Tibial nerve (tissue), 4 donors: ENCODE measurements at regions not wholly inside any gene's neighbourhood (a gene's known extent, or its start where the extent isn't known, plus 50 kb on each side); places are given as distances from the start of the nearest gene placed in this dataset.
"Not testable (repeated sequence)": the region's sequence is repeated elsewhere in the genome, so short reads cannot be mapped to it uniquely, and the experiment has no call there.

ENCODE experiments used
- DNase-seq, 2 donors: peaks; one replicate each; pipeline ENCODE4 v3.0.0-alpha.2; 2019; ENCODE audit warnings: low spot score in 2 of 2
- H3K27ac ChIP-seq, 4 donors: fragments of 200-600 bp; sonication (generic) in 3 of 4; one replicate each; pipeline ENCODE4 v1.5.1; 2017 to 2019; ENCODE audit warnings: mild to moderate bottlenecking in 1 of 4
- H3K27me3 ChIP-seq, 2 donors: fragments of 200-600 bp; sonication (generic) in 1 of 2; one replicate each; pipeline versions ENCODE4 v1.5.1 to v1.6.0; 2017 to 2019
- H3K36me3 ChIP-seq, 3 donors: fragments of 200-600 bp; sonication (generic); one replicate each; pipeline ENCODE4 v1.5.1; 2018 to 2019
- H3K4me1 ChIP-seq, 4 donors: fragments of 200-600 bp; sonication (generic) in 3 of 4; one replicate each; pipeline ENCODE4 v1.5.1; 2017 to 2019
- H3K4me3 ChIP-seq, 4 donors: fragments of 200-600 bp; sonication (generic) in 3 of 4; one replicate each; pipeline ENCODE4 v1.5.1; 2017 to 2019; ENCODE audit warnings: mild to moderate bottlenecking in 1 of 4, moderate library complexity in 1 of 4
- H3K9me3 ChIP-seq, 4 donors: fragments of 200-600 bp; sonication (generic) in 3 of 4; one replicate each; pipeline ENCODE4 v1.5.1; 2017 to 2019
- EP300 ChIP-seq, 2 donors: sonication (generic); formaldehyde crosslinking; IDR thresholded peaks; one replicate each; pipeline ENCODE4 v1.6.1; 2017; ENCODE audit warnings: antibody characterized with exemption in 2 of 2, mild to moderate bottlenecking in 1 of 2
- POLR2A ChIP-seq, 2 donors: fragments of 450-650 bp; IDR thresholded peaks; one replicate each; pipeline ENCODE4 v1.6.1; 2017; ENCODE audit warnings: antibody characterized with exemption in 2 of 2, mild to moderate bottlenecking in 2 of 2, moderate library complexity in 2 of 2
- WGBS, 2 donors: methylation state at CpG; one replicate each; pipeline ENCODE4 v1.1.5; 2018; 5-methylcytosine and 5-hydroxymethylcytosine counted together
- TF ChIP-seq, protein P1 (sequence below), 5 experiments: fragments of 200-600 bp in 3 of 5; fragments of 450-650 bp in 2 of 5; sonication (generic) in 3 of 5; IDR thresholded peaks; one replicate each; pipeline ENCODE4 v1.5.1; 2016 to 2019; ENCODE audit warnings: antibody characterized with exemption in 5 of 5, mild to moderate bottlenecking in 3 of 5, moderate library complexity in 2 of 5

DNA sequence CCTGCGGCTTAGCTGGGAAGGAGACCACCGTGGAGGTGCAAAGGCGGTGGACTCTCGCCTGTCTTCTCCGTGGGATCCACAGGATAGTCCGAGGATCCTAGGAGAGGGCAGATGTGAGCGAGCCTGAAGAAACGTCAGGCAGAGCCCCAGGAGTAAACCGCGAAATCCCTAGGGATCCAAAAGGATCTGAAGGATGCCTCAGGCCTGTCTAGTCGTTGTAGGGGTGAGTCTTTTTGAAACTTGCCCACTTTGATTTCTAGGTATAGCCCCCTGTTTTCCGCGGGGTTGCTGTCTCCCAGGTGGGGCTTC is 576.5 kb downstream of the KCNJ18 start:
- H3K36me3 ChIP-seq: no peaks in the 10 kb centered on the region
- H3K27ac ChIP-seq: no peak overlapping the region
- no peaks in the 10 kb centered on the region for H3K4me1 ChIP-seq
- TF ChIP-seq POLR2A (IDR thresholded peaks at IDR 0.05): no peak
- no peak for TF ChIP-seq EP300 (IDR thresholded peaks at IDR 0.05)
- TF ChIP-seq, protein P1, sequence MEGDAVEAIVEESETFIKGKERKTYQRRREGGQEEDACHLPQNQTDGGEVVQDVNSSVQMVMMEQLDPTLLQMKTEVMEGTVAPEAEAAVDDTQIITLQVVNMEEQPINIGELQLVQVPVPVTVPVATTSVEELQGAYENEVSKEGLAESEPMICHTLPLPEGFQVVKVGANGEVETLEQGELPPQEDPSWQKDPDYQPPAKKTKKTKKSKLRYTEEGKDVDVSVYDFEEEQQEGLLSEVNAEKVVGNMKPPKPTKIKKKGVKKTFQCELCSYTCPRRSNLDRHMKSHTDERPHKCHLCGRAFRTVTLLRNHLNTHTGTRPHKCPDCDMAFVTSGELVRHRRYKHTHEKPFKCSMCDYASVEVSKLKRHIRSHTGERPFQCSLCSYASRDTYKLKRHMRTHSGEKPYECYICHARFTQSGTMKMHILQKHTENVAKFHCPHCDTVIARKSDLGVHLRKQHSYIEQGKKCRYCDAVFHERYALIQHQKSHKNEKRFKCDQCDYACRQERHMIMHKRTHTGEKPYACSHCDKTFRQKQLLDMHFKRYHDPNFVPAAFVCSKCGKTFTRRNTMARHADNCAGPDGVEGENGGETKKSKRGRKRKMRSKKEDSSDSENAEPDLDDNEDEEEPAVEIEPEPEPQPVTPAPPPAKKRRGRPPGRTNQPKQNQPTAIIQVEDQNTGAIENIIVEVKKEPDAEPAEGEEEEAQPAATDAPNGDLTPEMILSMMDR (IDR thresholded peaks at IDR 0.05): no peak
- no peak for DNase-seq
- WGBS, 2 donors: 60 to 71% methylated on average over 13 of the region's 13 CpGs
- no peaks in the 10 kb centered on the region for H3K27me3 ChIP-seq
- no peak overlapping the region for H3K4me3 ChIP-seq
- H3K9me3 ChIP-seq: peaks cover 0 to 13% (median 0%) of the 10 kb centered on the region in 4 donors

DNA sequence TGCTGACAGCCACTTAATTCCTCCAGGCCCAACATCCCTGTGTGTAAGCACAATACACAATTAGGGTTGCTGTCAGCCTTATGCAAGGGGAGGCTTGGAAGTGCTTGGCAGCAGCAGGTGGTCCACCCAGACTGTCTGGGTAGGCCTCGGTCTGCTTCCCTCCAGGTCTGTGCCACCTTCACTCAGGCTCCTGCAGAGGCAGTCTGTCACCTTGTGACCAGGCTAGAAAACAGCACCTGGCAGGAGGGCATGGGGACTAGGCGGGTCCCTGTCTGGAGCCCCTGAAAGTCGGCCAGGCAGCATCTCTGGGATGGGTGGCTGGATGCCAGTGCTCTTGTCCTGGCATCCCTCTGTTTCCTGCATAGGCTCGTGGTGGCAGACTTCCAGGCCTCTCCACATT is 578.1 kb downstream of the KCNJ18 start:
- TF ChIP-seq POLR2A (IDR thresholded peaks at IDR 0.05): no peak
- TF ChIP-seq EP300 (IDR thresholded peaks at IDR 0.05): no peak
- TF ChIP-seq, protein P1 (IDR thresholded peaks at IDR 0.05): no peak
- H3K9me3 ChIP-seq: peaks cover 0 to 13% (median 0%) of the 10 kb centered on the region in 4 donors
- H3K36me3 ChIP-seq: no peaks in the 10 kb centered on the region
- no peak overlapping the region for H3K4me3 ChIP-seq
- WGBS, 2 donors: 58 to 70% methylated on average over 4 of the region's 4 CpGs
- no peak overlapping the region for H3K27ac ChIP-seq
- DNase-seq: no peak
- H3K4me1 ChIP-seq: no peaks in the 10 kb centered on the region
- no peaks in the 10 kb centered on the region for H3K27me3 ChIP-seq

DNA sequence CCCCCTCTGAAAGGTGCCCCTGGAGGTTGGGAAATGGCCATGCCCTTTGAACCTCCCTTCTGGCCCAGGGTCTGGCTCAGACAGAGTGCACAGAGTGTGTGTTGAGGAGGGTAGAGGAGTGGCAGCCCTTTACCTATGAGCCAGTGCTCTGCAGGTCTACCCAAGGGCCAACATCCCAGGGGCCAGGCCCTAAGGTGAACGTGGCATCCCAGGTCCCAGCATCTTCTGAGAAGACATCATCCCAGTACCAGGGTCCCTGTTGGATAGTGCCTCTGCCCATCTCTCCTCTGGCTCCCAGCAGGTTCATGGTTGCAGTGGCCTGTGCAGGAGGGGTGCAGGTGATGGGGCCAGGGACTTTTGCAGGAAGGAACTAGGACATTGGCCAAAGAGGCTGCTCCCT is 578.5 kb downstream of the KCNJ18 start:
- H3K27me3 ChIP-seq, H3K27ac ChIP-seq, H3K36me3 ChIP-seq, DNase-seq, H3K4me3 ChIP-seq, H3K4me1 ChIP-seq: not testable (repeated sequence)
- peaks cover 0 to 13% (median 0%) of the 10 kb centered on the region in 4 donors for H3K9me3 ChIP-seq
- whole genome bisulfite sequencing, 2 donors: 75 to 83% methylated on average over 1 of the region's 1 CpG

DNA sequence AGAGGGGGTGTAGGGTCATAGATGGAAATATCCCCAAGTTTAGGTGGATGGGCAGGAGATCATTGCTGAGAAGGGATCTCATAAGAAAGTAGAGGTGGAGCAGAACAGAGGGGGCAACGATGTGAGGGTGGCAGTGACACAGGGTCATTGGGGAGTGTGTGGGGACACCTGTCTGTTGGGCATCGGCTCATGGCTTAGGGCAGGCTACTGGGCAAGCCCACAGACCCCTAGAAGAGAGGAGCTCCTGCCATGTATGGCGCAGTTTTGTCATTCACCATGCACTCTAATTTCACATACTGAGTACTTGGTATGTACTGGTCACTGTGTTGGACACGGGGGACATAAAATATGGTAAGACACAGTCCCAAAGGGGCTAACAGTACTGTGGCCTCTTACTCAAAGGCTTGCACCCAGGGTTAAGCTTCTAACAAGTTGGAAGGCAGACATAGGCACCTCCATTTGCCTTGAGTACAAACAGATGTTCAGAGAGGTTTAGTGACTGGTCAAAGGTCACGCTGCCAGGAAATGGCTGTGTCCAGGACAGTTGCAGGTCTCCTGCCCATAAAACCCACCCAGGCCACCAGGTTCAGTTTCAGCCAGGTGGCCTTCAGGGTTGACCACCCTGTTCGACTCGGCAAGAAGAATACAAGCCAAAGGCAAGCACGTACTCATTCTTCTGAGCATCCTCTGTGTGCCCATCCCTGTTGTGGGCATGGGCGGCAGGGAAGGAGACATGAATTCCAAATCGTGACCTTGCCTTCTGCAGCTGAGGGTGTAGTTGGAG is 580.2 kb downstream of the KCNJ18 start:
- H3K36me3 ChIP-seq: no peaks in the 10 kb centered on the region
- no peak overlapping the region for H3K27ac ChIP-seq
- no peaks in the 10 kb centered on the region for H3K27me3 ChIP-seq
- no peak for DNase-seq
- 74% methylated on average over 10 of the region's 10 CpGs for WGBS, 2 donors
- TF ChIP-seq EP300 (IDR thresholded peaks at IDR 0.05): no peak
- TF ChIP-seq, protein P1 (IDR thresholded peaks at IDR 0.05): no peak
- peaks cover 0 to 13% (median 0%) of the 10 kb centered on the region in 4 donors for H3K9me3 ChIP-seq
- H3K4me1 ChIP-seq: no peaks in the 10 kb centered on the region
- H3K4me3 ChIP-seq: no peak overlapping the region

DNA sequence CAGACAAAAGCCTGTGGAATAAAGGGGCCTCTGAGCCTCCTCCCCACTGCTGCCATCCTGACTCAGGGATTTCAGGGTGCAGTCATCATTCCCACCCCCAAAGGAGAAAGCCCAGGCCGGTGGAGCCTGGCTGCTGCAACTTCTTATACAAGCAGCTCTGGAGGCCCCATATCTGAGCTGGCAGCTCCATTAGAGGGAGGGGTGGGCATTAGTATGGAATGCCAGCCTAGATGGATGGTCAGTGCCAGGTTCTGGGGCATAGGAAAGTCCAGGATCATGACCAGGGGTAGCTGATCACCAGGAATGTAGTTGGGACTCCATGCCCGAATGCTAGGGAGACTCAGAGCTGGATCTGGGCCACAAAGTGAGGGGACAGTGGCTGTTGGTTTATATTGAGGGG is 581.0 kb downstream of the KCNJ18 start:
- no peak for DNase-seq
- Histone ChIP-seq H3K9me3 (peaks cover 0 to 15% (median 0%) of the 10 kb centered on the region in 4 donors), H3K4me3 (no peak overlapping the region), H3K4me1 (no peaks in the 10 kb centered on the region), H3K36me3 (no peaks in the 10 kb centered on the region), H3K27ac (no peak overlapping the region), H3K27me3 (no peaks in the 10 kb centered on the region)
- 78 to 80% methylated on average over 1 to 2 of the region's 2 CpGs for WGBS, 2 donors
- TF ChIP-seq, protein P1 (IDR thresholded peaks at IDR 0.05): no peak
- TF ChIP-seq EP300 (IDR thresholded peaks at IDR 0.05) (no peak), POLR2A (IDR thresholded peaks at IDR 0.05) (no peak)
